OCI-LY7 (cell line): ENCODE measurements at regions not wholly inside any gene's neighbourhood (a gene's known extent, or its start where the extent isn't known, plus 50 kb on each side); places are given as distances from the start of the nearest gene placed in this dataset.

ENCODE experiments used
- EZH2phosphoT487 ChIP-seq: fragments of 200-600 bp; sonication (generic); IDR thresholded peaks from 2 replicates; pipeline ENCODE4 v1.6.1; 2018; ENCODE audit warnings: low read depth, borderline replicate concordance, mild to moderate bottlenecking, mixed run types, antibody characterized with exemption, low read length, moderate library complexity, mixed read lengths
- TF ChIP-seq, protein P1 (sequence below): fragments of 200-600 bp; sonication (generic); conservative IDR thresholded peaks from 2 replicates; pipeline ENCODE4 v1.5.1; 2014; ENCODE audit warnings: mild to moderate bottlenecking, antibody characterized with exemption, low read length, moderate library complexity, mixed read lengths

- TF ChIP-seq, protein P1, sequence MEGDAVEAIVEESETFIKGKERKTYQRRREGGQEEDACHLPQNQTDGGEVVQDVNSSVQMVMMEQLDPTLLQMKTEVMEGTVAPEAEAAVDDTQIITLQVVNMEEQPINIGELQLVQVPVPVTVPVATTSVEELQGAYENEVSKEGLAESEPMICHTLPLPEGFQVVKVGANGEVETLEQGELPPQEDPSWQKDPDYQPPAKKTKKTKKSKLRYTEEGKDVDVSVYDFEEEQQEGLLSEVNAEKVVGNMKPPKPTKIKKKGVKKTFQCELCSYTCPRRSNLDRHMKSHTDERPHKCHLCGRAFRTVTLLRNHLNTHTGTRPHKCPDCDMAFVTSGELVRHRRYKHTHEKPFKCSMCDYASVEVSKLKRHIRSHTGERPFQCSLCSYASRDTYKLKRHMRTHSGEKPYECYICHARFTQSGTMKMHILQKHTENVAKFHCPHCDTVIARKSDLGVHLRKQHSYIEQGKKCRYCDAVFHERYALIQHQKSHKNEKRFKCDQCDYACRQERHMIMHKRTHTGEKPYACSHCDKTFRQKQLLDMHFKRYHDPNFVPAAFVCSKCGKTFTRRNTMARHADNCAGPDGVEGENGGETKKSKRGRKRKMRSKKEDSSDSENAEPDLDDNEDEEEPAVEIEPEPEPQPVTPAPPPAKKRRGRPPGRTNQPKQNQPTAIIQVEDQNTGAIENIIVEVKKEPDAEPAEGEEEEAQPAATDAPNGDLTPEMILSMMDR = no peak
- TF ChIP-seq EZH2phosphoT487 = no peak
Measured at GRCh38 chr3:194760494-194761137, 74.9 kb downstream of the FAM43A start.
